DOHH2 (cell line): ENCODE measurements at regions not wholly inside any gene's neighbourhood (a gene's known extent, or its start where the extent isn't known, plus 50 kb on each side); places are given as distances from the start of the nearest gene placed in this dataset.

Experiments used
- EZH2phosphoT487 ChIP-seq: fragments of 200-600 bp; sonication (generic); IDR thresholded peaks from 2 replicates; pipeline ENCODE4 v1.6.1; 2017; ENCODE audit warnings: borderline replicate concordance, mild to moderate bottlenecking, antibody characterized with exemption, low read length, moderate library complexity, mixed read lengths
- TF ChIP-seq, protein P1 (sequence below): fragments of 200-600 bp; sonication (generic); IDR thresholded peaks from one replicate; pipeline ENCODE4 v1.5.1; 2014; ENCODE audit warnings: antibody characterized with exemption, mild to moderate bottlenecking, low read depth, low read length; ENCODE audit not compliant: poor library complexity, severe bottlenecking

- TF ChIP-seq, protein P1, sequence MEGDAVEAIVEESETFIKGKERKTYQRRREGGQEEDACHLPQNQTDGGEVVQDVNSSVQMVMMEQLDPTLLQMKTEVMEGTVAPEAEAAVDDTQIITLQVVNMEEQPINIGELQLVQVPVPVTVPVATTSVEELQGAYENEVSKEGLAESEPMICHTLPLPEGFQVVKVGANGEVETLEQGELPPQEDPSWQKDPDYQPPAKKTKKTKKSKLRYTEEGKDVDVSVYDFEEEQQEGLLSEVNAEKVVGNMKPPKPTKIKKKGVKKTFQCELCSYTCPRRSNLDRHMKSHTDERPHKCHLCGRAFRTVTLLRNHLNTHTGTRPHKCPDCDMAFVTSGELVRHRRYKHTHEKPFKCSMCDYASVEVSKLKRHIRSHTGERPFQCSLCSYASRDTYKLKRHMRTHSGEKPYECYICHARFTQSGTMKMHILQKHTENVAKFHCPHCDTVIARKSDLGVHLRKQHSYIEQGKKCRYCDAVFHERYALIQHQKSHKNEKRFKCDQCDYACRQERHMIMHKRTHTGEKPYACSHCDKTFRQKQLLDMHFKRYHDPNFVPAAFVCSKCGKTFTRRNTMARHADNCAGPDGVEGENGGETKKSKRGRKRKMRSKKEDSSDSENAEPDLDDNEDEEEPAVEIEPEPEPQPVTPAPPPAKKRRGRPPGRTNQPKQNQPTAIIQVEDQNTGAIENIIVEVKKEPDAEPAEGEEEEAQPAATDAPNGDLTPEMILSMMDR: no peak
- no peak for TF ChIP-seq EZH2phosphoT487
Observed at GRCh38 chr5:21581508-21581907, 1271.6 kb downstream of the CDH12 start.
